Gastroesophageal sphincter (tissue), 4 donors: ENCODE measurements at regions not wholly inside any gene's neighbourhood (a gene's known extent, or its start where the extent isn't known, plus 50 kb on each side); places are given as distances from the start of the nearest gene placed in this dataset.
"Not testable (repeated sequence)": the region's sequence is repeated elsewhere in the genome, so short reads cannot be mapped to it uniquely, and the experiment has no call there.

Experiments
- ATAC-seq: fragments of 150-250 bp; one replicate; pipeline ENCODE4 v1.9.1; 2016; ENCODE audit warnings: mild to moderate bottlenecking, moderate library complexity
- H3K27ac ChIP-seq, 4 donors: fragments of 200-600 bp; sonication (generic) in 3 of 4; 1 replicate in 3 of 4; 2 replicates in 1 of 4; pipeline ENCODE4 v1.5.1; 2016 to 2019
- H3K27me3 ChIP-seq: fragments of 200-600 bp; sonication (generic); one replicate; pipeline ENCODE4 v1.5.1; 2019
- H3K36me3 ChIP-seq, 2 donors: fragments of 200-600 bp; sonication (generic); one replicate each; pipeline ENCODE4 v1.5.1; 2019; ENCODE audit warnings: control low read depth in 1 of 2
- H3K4me1 ChIP-seq, 3 donors: fragments of 200-600 bp; sonication (generic); 1 replicate in 2 of 3; 2 replicates in 1 of 3; pipeline ENCODE4 v1.5.1; 2016 to 2019; ENCODE audit warnings: control low read depth in 2 of 3
- H3K4me3 ChIP-seq, 2 donors: fragments of 200-600 bp; sonication (generic); one replicate each; pipeline ENCODE4 v1.5.1; 2019; ENCODE audit warnings: mild to moderate bottlenecking in 1 of 2, moderate library complexity in 1 of 2
- H3K9me3 ChIP-seq, 3 donors: fragments of 200-600 bp; sonication (generic); one replicate each; pipeline ENCODE4 v1.5.1; 2017 to 2019; ENCODE audit warnings: control low read depth in 2 of 3
- EP300 ChIP-seq: sonication (generic); formaldehyde crosslinking; IDR thresholded peaks from one replicate; pipeline ENCODE4 v1.6.1; 2017; ENCODE audit warnings: antibody characterized with exemption, mild to moderate bottlenecking
- POLR2A ChIP-seq, 2 donors: fragments of 450-650 bp; IDR thresholded peaks; one replicate each; pipeline ENCODE4 v1.6.1; 2017; ENCODE audit warnings: antibody characterized with exemption in 2 of 2, mild to moderate bottlenecking in 2 of 2, moderate library complexity in 1 of 2
- POLR2AphosphoS5 ChIP-seq: sonication (generic); formaldehyde crosslinking; IDR thresholded peaks from one replicate; pipeline ENCODE4 v1.6.1; 2017; ENCODE audit warnings: antibody characterized with exemption
- WGBS, 2 donors: methylation state at CpG; one replicate each; pipeline ENCODE4 v1.1.5; 2018; ENCODE audit warnings: low coverage in 1 of 2; 5-methylcytosine and 5-hydroxymethylcytosine counted together
- TF ChIP-seq, protein P1 (sequence below), 4 experiments: fragments of 200-600 bp in 2 of 4; fragments of 450-650 bp in 2 of 4; sonication (generic) in 1 of 4; IDR thresholded peaks; one replicate each; pipeline ENCODE4 v1.5.1; 2017 to 2019; ENCODE audit warnings: antibody characterized with exemption in 4 of 4, mild to moderate bottlenecking in 2 of 4, moderate library complexity in 2 of 4

DNA sequence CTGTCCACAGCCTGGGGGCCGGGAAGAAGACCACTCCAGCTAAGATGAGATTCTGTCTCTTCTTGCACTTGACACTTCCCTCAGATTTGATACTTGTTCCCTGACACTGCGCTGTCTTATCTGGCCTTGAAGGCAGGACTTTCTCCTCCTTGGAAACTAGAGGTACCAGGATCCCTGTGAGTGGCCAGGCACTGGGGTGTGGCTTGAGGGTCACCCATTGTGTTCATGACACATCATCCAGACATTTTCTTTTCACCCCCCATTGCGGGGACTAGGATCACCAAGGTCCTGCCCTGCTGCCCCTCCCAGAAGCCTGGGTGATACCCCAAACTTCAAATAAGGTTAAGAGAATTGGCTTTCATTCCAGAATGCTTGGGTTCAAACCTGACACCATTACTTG, 103.3 kb downstream of the NDFIP1 start:
- 94 to 100% methylated on average over 1 to 2 of the region's 3 CpGs for WGBS, 2 donors
- Histone ChIP-seq H3K4me3 (no peak overlapping the region), H3K36me3 (no peaks in the 10 kb centered on the region), H3K9me3 (no peaks in the 10 kb centered on the region), H3K27ac (no peak overlapping the region), H3K27me3 (no peaks in the 10 kb centered on the region), H3K4me1 (peaks cover 0 to 17% (median 13%) of the 10 kb centered on the region in 3 donors)
- no peak for ATAC-seq
- TF ChIP-seq EP300 (no peak), POLR2AphosphoS5 (no peak), POLR2A (IDR thresholded peaks at IDR 0.05) (no peak)
- TF ChIP-seq, protein P1, sequence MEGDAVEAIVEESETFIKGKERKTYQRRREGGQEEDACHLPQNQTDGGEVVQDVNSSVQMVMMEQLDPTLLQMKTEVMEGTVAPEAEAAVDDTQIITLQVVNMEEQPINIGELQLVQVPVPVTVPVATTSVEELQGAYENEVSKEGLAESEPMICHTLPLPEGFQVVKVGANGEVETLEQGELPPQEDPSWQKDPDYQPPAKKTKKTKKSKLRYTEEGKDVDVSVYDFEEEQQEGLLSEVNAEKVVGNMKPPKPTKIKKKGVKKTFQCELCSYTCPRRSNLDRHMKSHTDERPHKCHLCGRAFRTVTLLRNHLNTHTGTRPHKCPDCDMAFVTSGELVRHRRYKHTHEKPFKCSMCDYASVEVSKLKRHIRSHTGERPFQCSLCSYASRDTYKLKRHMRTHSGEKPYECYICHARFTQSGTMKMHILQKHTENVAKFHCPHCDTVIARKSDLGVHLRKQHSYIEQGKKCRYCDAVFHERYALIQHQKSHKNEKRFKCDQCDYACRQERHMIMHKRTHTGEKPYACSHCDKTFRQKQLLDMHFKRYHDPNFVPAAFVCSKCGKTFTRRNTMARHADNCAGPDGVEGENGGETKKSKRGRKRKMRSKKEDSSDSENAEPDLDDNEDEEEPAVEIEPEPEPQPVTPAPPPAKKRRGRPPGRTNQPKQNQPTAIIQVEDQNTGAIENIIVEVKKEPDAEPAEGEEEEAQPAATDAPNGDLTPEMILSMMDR (IDR thresholded peaks at IDR 0.05): no peak

DNA sequence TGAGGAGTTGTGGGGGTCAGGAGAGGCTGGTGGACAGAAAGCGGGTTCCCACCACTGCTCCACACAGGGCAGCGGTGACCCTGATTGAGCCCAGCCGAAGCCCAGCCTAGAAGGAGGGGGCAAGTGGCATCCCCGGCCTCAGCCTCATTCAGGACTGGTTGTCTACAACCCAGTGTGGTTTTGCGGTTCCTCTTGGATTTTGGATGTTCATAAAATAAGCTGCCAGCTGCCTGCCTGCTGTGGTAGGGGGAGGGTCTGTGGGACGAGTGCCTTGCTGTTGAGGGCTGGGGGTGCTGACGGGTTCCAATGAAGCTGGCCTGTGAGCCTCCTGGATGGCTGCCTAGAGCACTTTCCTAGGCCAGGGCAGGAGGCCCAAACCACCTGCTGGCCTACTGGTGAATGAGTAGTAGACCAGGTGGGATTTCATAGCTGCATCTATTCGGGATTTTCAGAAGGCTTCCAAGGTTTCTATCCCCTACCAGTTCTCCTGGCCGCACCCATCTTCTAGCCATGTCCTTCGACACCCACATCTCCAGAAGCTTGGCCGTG, 102.4 kb downstream of the NDFIP1 start:
- WGBS, 2 donors: 83 to 100% methylated on average over 2 of the region's 11 CpGs
- Histone ChIP-seq H3K9me3 (no peaks in the 10 kb centered on the region), H3K27me3 (no peaks in the 10 kb centered on the region), H3K27ac (no peak overlapping the region), H3K4me1 (peaks cover 0 to 7% (median 4%) of the 10 kb centered on the region in 3 donors), H3K36me3 (no peaks in the 10 kb centered on the region), H3K4me3 (no peak overlapping the region)
- ATAC-seq: no peak
- TF ChIP-seq EP300 (no peak), POLR2A (IDR thresholded peaks at IDR 0.05) (no peak), POLR2AphosphoS5 (no peak)
- TF ChIP-seq, protein P1 (IDR thresholded peaks at IDR 0.05): no peak

DNA sequence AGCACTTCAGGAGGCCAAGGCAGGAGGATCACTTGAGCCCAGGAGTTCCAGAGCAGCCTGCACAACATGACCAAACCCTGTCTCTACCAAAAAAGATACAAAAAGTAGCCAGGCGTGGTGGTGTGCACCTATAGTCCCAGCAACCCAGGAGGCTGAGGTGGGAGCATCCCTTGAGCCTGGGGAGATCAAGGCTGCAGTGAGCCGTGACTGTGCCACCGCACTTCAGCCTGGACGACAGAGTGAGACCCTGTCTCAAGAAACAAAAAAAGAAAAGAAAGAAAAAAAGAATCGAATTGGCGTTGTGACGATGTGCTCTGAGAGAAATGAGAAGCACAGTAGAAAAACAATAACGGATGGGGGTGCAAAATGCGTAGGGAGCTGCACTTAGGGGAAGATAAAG, 101.4 kb downstream of the NDFIP1 start:
- WGBS, 2 donors: 95% methylated on average over 9 of the region's 9 CpGs; no CpG with 5 or more reads in 1 of the 2 donors
- no peak for ATAC-seq

DNA sequence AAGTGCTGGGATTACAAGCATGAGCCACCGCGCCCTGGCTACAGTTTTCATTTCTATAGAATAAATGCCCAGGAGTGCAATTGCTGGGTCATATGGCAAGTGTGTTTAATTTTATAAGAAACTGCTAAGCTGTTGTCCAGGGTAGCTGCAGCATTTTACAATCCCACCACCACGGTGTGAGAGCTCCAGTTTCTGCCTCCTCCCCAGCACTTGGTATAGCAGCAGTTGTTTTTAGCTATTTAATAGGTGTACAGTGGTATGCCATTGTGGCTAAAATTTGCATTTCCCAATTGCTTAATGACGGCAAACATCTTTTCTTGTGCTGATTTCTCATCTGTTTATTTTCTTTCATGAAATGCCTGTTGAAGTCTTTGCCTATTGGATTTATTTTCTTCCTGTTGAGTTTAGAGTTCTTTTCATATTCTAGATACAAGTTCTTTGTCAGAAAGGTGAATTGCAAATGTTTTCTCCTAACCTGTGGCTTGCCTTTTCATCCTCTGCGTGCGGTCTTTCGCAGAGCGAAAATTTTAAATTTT, 100.3 kb downstream of the NDFIP1 start:
- WGBS, 2 donors: 75 to 90% methylated on average over 5 to 8 of the region's 8 CpGs
- no peak for ATAC-seq
- Histone ChIP-seq H3K27me3 (no peaks in the 10 kb centered on the region), H3K9me3 (no peaks in the 10 kb centered on the region), H3K36me3 (no peaks in the 10 kb centered on the region), H3K27ac (no peak overlapping the region), H3K4me3 (no peak overlapping the region), H3K4me1 (no peaks in the 10 kb centered on the region)
- TF ChIP-seq, protein P1 (IDR thresholded peaks at IDR 0.05): no peak
- TF ChIP-seq POLR2AphosphoS5 (no peak), EP300 (no peak), POLR2A (IDR thresholded peaks at IDR 0.05) (no peak)

More for the DNA sequence above, 101.4 kb downstream of the NDFIP1 start:
- H3K27me3 ChIP-seq: no peaks in the 10 kb centered on the region
- no peaks in the 10 kb centered on the region for H3K36me3 ChIP-seq
- H3K4me1 ChIP-seq: no peaks in the 10 kb centered on the region
- TF ChIP-seq, protein P1 (IDR thresholded peaks at IDR 0.05): no peak
- no peak for TF ChIP-seq POLR2AphosphoS5
- TF ChIP-seq EP300: no peak
- TF ChIP-seq POLR2A (IDR thresholded peaks at IDR 0.05): no peak
- no peak overlapping the region for H3K27ac ChIP-seq
- no peak overlapping the region for H3K4me3 ChIP-seq
- no peaks in the 10 kb centered on the region for H3K9me3 ChIP-seq

DNA sequence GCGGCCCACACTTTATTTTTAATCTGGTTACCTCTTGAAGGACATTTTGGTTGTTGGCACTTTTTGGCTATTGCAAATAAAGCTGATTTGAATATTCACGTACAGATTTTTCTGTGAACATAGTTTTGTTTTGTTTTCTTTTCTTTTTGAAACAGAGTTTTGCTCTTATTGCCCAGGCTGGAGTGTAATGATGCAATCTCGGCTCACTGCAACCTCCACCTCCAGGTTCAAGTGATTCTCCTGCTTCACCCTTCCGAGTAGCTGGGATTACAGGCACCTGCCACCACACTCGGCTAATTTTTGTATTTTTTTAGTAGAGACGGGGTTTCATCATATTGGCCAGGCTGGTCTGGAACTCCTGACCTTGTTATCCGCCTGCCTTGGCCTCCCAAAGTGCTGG, 99.7 kb downstream of the NDFIP1 start:
- not testable (repeated sequence) for ATAC-seq
- 83 to 97% methylated on average over 6 to 7 of the region's 7 CpGs for WGBS, 2 donors

More for the DNA sequence above, 99.7 kb downstream of the NDFIP1 start:
- H3K27me3 ChIP-seq, H3K27ac ChIP-seq, H3K4me3 ChIP-seq, H3K9me3 ChIP-seq, H3K4me1 ChIP-seq, H3K36me3 ChIP-seq: not testable (repeated sequence)
